Retinal pigment epithelial cell (primary cell): ENCODE measurements at regions not wholly inside any gene's neighbourhood (a gene's known extent, or its start where the extent isn't known, plus 50 kb on each side); places are given as distances from the start of the nearest gene placed in this dataset.

Experiments used
- DNase-seq: peaks from one replicate; pipeline ENCODE4 v3.0.0-alpha.2; 2010; ENCODE audit warnings: low read depth
- H3K4me3 ChIP-seq: 2 replicates; pipeline ENCODE4 v1.5.1; 2011; ENCODE audit warnings: mild to moderate bottlenecking, low read length, control low read depth, moderate library complexity
- TF ChIP-seq, protein P1 (sequence below): conservative IDR thresholded peaks from 2 replicates; pipeline ENCODE4 v1.5.1; 2011; ENCODE audit warnings: low read depth, low read length, control low read depth, inconsistent platforms

DNA sequence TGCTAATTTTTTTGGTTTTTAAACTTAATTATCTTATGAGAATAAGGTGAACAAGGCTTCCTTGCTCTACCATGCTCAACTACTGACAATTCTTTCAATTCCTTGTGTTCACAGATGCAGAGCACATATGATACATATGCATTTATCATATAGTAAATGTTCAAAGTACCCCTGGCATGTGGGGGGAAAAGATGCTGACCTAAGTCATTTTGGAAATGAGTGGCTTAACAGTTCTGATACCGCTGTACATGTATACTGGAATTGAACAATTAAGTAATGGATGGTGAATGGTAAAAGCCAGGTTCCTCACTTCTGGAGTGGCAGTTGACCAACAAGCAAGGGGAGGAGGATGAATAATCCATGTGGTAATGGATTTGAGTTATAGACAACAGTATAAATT, 149.6 kb downstream of the NAF1 start:
- TF ChIP-seq, protein P1, sequence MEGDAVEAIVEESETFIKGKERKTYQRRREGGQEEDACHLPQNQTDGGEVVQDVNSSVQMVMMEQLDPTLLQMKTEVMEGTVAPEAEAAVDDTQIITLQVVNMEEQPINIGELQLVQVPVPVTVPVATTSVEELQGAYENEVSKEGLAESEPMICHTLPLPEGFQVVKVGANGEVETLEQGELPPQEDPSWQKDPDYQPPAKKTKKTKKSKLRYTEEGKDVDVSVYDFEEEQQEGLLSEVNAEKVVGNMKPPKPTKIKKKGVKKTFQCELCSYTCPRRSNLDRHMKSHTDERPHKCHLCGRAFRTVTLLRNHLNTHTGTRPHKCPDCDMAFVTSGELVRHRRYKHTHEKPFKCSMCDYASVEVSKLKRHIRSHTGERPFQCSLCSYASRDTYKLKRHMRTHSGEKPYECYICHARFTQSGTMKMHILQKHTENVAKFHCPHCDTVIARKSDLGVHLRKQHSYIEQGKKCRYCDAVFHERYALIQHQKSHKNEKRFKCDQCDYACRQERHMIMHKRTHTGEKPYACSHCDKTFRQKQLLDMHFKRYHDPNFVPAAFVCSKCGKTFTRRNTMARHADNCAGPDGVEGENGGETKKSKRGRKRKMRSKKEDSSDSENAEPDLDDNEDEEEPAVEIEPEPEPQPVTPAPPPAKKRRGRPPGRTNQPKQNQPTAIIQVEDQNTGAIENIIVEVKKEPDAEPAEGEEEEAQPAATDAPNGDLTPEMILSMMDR: no peak
- H3K4me3 ChIP-seq: no peak overlapping the region
- DNase-seq: no peak

DNA sequence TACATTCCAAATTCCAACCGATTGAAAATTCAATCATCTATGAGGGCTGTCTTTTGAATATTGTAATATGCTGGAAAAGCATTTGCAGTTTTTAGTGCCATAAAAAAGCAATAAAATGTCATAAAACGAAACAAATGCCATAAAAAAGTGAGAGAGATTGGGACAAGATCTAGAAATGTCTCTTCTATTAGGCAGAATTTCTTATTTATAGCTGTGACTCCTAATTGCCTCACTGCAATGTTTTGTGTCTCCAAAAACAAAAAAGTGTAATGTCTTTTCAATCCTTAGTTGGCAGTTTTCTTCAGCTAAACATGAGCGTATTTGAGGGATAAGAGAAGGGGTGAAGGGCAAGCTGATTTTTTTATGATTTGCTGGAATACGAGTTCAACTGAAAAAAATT, 153.9 kb downstream of the NAF1 start:
- TF ChIP-seq, protein P1: no peak
- no peak overlapping the region for H3K4me3 ChIP-seq
- DNase-seq: no peak

DNA sequence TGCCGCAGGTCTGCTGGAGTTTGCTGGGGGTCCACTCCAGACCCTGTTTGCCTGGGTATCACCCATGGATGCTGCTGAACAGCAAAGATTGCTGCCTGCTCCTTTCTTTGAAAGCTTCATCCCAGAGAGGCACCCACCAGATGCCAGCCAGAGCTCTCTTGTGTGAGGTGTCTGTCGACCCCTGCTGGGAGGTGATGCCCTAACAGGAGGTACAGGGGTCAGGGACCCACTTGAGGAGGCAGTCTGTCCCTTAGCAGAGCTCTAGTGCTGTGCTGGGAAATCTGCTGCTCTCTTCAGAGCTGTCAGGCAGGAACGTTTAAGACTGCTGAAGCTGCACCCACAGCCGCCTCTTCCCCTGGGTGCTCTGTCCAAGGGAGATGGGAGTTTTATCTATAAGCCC, 162.7 kb downstream of the NAF1 start:
- no peak for DNase-seq
- TF ChIP-seq, protein P1: no peak
- no peak overlapping the region for H3K4me3 ChIP-seq

DNA sequence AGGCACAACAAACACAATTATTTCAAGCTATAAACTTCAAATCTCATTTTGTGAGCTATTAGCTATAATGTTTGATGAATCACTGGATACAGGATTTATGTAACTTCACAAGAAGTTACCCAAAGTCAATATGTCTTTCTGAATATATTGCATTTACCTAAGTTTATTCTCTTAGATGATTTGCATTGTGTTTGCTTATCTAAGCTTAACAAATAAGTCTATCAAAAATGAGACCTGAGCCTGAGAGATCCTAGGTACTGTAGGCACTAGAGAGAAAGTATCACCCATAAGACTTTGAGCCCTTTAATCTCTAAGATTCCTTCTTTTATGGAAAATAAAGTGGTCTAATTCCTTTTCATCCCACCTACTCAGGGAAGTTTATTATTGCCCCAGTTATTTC, 178.2 kb downstream of the NAF1 start:
- DNase-seq: no peak
- no peak overlapping the region for H3K4me3 ChIP-seq
- TF ChIP-seq, protein P1: no peak

DNA sequence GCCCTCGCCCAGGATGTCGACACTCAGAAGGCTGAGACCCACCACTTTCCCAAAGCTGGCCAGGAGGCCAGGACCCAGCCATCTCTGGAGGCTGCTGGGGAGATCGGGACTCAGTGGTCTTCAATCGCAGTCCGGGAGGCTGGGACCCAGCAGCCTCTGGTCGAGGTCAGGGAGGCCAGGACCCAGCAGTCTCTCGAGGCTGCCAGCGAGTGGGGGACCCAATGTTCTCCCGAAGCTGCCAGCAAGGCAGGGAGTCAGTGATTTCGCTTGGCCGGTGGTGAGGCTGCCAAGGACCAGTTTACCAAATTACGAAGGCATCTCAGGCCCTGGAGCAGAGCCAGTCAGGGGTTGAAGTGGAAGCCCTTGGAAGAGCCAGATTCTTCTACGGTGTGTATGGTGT, 181.6 kb downstream of the NAF1 start:
- DNase-seq: no peak
- no peak overlapping the region for H3K4me3 ChIP-seq
- TF ChIP-seq, protein P1: no peak

DNA sequence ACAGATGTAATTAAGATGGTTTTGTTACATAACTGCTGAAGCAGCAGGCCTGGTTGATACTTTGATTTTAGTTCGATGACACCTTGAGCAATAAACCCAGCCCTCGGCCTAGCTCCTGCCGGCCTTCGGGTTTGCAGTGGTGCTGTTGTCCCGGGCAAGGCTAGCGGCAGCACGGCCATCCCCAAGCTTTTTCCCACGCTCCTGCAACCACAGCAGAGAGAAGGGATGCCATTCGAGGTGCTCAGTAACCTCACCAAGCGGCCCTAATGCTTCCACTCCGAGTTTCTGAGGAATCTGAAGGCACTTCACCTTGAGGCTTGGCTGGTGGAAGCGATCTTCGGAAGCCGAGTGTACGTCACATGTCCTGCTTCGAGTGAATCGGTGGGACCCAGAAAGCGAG, 182.1 kb downstream of the NAF1 start:
- H3K4me3 ChIP-seq: no peak overlapping the region
- TF ChIP-seq, protein P1: no peak
- no peak for DNase-seq

DNA sequence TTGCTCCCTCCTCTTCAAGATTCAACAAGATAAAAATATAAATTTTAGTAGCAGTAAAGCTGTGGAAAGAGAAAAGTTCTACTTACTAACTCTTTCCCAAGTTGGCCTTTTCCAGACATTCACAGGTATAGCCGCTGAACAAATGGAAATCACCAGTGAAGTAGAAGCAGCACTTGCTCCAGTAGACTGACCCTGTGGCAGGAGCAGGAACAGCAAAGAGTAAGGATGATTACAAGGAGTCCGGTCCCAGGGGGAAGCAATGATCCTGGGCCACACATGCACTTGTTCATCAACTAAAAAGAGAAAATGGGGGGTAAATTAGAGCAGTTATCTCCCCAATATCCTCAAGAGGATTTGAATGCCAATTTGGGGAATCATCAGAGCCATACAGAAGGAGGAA, 184.9 kb downstream of the NAF1 start:
- no peak for DNase-seq
- TF ChIP-seq, protein P1: no peak
- no peak overlapping the region for H3K4me3 ChIP-seq
